ENCODE measurements at regions not wholly inside any gene's neighbourhood (a gene's known extent, or its start where the extent isn't known, plus 50 kb on each side); places are given as distances from the start of the nearest gene placed in this dataset.

DNA sequence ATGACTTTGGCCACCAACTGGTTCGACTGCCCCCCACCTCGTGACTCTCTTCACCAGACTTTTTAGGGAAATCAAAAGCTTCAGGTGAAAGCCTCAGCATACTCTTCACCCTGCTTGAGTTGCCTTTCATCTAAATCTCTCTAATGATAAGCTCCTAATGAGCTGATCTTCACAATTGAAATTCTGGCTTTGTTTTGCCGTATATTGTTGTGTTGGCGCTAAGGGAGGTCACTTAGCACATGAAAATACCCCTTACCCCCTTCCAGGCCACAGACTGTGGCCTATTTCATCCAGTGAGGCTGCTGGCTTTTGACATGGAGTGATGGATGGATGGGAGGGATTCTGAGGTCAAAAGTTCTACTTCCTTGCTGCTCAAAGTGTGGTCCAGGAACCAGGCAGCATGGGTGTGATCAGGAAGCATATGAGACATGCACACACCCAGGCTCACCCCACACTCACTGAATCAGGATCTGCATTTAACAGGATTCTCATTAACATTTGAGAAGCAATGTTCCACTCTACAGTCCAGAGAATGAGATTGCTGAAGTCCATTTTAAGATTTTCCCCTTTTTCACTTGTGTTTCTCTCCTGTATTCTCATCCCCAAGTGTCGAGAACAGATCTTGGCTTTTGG, 131.4 kb downstream of the DACT1 start:
- TF ChIP-seq TEAD1 (CRISPR knock-in tag; IDR thresholded peaks at IDR 0.05) (peak; percentile 87; the same call in 1 of the 2 replicates), RELA (CRISPR knock-in tag; IDR thresholded peaks at IDR 0.05; ENCODE audit: borderline replicate concordance) (no peak), FOXK1 (CRISPR knock-in tag; IDR thresholded peaks at IDR 0.05) (peak; percentile 31; the same call in 1 of the 2 replicates), ZNF423 (CRISPR knock-in tag; IDR thresholded peaks at IDR 0.05) (peak; percentile 42; the same call in 1 of the 2 replicates), ZBTB21 (CRISPR knock-in tag; IDR thresholded peaks at IDR 0.05; ENCODE audit: borderline replicate concordance) (no peak), SP1 (CRISPR knock-in tag; conservative IDR thresholded peaks at IDR 0.05) (peak; percentile 44), SMAD3 (CRISPR knock-in tag; IDR thresholded peaks at IDR 0.05; ENCODE audit: borderline replicate concordance) (no peak), CREB1 (CRISPR knock-in tag; IDR thresholded peaks at IDR 0.05) (no peak), NFATC4 (CRISPR knock-in tag; IDR thresholded peaks at IDR 0.05) (no peak), CREM (CRISPR knock-in tag; IDR thresholded peaks at IDR 0.05) (peak; percentile 73)
- TF ChIP-seq, protein P1, sequence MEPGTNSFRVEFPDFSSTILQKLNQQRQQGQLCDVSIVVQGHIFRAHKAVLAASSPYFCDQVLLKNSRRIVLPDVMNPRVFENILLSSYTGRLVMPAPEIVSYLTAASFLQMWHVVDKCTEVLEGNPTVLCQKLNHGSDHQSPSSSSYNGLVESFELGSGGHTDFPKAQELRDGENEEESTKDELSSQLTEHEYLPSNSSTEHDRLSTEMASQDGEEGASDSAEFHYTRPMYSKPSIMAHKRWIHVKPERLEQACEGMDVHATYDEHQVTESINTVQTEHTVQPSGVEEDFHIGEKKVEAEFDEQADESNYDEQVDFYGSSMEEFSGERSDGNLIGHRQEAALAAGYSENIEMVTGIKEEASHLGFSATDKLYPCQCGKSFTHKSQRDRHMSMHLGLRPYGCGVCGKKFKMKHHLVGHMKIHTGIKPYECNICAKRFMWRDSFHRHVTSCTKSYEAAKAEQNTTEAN (CRISPR knock-in tag; IDR thresholded peaks at IDR 0.05), result no peak
- TF ChIP-seq, protein P2, sequence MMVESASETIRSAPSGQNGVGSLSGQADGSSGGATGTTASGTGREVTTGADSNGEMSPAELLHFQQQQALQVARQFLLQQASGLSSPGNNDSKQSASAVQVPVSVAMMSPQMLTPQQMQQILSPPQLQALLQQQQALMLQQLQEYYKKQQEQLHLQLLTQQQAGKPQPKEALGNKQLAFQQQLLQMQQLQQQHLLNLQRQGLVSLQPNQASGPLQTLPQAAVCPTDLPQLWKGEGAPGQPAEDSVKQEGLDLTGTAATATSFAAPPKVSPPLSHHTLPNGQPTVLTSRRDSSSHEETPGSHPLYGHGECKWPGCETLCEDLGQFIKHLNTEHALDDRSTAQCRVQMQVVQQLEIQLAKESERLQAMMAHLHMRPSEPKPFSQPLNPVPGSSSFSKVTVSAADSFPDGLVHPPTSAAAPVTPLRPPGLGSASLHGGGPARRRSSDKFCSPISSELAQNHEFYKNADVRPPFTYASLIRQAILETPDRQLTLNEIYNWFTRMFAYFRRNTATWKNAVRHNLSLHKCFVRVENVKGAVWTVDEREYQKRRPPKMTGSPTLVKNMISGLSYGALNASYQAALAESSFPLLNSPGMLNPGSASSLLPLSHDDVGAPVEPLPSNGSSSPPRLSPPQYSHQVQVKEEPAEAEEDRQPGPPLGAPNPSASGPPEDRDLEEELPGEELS (CRISPR knock-in tag; IDR thresholded peaks at IDR 0.05), result peak; percentile 81; the same call in 1 of the 2 replicates
- TF ChIP-seq, protein P3, sequence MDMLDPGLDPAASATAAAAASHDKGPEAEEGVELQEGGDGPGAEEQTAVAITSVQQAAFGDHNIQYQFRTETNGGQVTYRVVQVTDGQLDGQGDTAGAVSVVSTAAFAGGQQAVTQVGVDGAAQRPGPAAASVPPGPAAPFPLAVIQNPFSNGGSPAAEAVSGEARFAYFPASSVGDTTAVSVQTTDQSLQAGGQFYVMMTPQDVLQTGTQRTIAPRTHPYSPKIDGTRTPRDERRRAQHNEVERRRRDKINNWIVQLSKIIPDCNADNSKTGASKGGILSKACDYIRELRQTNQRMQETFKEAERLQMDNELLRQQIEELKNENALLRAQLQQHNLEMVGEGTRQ (CRISPR knock-in tag; IDR thresholded peaks at IDR 0.05), result peak; percentile 58; the same call in 1 of the 2 replicates
- TF ChIP-seq, protein P4, sequence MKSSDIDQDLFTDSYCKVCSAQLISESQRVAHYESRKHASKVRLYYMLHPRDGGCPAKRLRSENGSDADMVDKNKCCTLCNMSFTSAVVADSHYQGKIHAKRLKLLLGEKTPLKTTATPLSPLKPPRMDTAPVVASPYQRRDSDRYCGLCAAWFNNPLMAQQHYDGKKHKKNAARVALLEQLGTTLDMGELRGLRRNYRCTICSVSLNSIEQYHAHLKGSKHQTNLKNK (CRISPR knock-in tag; IDR thresholded peaks at IDR 0.05), result 0 out of 2 replicates have a peak, but pooled peaks have one; percentile 19
- TF ChIP-seq, protein P5, sequence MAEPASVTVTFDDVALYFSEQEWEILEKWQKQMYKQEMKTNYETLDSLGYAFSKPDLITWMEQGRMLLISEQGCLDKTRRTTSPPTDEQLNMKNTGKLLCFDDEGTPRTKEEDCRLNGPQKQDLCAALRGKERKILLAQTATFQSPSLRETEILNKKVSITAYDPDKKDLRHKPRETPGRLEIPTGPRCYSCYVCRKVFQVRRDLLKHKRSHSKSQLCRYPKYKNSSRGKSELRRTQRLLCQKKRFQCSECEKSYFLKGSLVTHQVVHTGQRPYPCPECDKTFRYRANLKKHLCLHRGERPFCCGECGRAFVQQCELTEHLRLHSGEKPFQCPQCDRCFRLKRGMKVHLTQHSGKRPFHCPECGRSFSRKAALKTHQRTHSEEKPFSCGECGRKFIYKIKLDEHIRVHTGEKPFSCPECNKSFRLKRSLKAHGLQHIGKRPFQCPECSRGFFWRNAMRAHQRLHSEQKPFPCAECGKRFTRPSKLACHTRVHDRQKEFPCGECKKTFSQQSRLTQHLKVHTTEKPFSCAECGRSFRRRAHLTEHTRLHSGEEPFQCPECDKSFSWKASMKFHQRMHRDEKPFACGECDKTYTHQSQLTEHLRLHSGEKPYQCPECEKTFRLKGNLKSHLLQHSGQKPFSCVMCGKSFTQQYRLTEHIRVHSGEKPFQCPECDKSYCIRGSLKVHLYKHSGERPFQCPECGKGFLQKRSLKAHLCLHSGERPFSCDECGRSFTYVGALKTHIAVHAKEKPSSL (CRISPR knock-in tag; conservative IDR thresholded peaks at IDR 0.05), result no peak
- TF ChIP-seq, protein P6, sequence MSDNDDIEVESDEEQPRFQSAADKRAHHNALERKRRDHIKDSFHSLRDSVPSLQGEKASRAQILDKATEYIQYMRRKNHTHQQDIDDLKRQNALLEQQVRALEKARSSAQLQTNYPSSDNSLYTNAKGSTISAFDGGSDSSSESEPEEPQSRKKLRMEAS (CRISPR knock-in tag; IDR thresholded peaks at IDR 0.05), result 0 out of 2 replicates have a peak, but pooled peaks have one; percentile 34
- Mint-ChIP-seq H3K4me1 (peaks cover 47% of the 10 kb centered on the region), H3K27ac (no peak overlapping the region), H3K9me3 (no peaks in the 10 kb centered on the region), H3K4me3 (no peak overlapping the region), H3K36me3 (no peaks in the 10 kb centered on the region), H3K27me3 (ENCODE audit: low read depth) (peaks cover 76% of the 10 kb centered on the region)
- ATAC-seq (peak; percentile 89), DNase-seq (ENCODE audit: low spot score) (no peak)
- POLR2A ChIA-PET, result interaction anchor here (1.2 kb wide), 1 partner anchor 13 kb away, joined by 3 read pairs; no protein-coding TSS in a partner anchor
- CTCF ChIA-PET, result interaction anchor here (1.1 kb wide), 1 partner anchor 268 kb away, joined by 3 read pairs; no protein-coding TSS in a partner anchor

DNA sequence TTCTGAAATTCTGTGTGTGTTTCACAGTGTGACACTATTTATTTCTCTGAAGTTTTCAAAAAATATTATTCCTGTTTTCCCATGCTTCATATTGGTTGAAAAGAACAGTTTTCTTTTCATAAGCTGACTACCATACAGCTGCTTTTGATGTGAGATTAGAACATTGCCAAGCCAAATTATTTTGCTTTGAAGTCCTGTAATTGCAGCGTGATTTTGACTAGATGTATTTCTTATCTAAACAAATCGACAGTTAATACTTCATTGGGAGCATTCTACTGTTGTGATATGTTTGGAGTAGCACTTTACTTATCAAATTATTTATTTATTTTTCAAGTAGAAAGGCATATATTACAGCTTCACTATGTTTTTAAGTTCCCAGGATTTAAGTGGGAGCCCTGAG, 132.0 kb downstream of the DACT1 start:
- H3K27me3 Mint-ChIP-seq (ENCODE audit: low read depth), result peaks cover 77% of the 10 kb centered on the region
- peaks cover 47% of the 10 kb centered on the region for H3K4me1 Mint-ChIP-seq
- TF ChIP-seq FOXK1 (CRISPR knock-in tag; IDR thresholded peaks at IDR 0.05) (no peak), ZNF416 (CRISPR knock-in tag; IDR thresholded peaks at IDR 0.05) (no peak)
- TF ChIP-seq, protein P7, sequence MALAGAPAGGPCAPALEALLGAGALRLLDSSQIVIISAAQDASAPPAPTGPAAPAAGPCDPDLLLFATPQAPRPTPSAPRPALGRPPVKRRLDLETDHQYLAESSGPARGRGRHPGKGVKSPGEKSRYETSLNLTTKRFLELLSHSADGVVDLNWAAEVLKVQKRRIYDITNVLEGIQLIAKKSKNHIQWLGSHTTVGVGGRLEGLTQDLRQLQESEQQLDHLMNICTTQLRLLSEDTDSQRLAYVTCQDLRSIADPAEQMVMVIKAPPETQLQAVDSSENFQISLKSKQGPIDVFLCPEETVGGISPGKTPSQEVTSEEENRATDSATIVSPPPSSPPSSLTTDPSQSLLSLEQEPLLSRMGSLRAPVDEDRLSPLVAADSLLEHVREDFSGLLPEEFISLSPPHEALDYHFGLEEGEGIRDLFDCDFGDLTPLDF (CRISPR knock-in tag; IDR thresholded peaks at IDR 0.05), result no peak
- TF ChIP-seq, protein P8, sequence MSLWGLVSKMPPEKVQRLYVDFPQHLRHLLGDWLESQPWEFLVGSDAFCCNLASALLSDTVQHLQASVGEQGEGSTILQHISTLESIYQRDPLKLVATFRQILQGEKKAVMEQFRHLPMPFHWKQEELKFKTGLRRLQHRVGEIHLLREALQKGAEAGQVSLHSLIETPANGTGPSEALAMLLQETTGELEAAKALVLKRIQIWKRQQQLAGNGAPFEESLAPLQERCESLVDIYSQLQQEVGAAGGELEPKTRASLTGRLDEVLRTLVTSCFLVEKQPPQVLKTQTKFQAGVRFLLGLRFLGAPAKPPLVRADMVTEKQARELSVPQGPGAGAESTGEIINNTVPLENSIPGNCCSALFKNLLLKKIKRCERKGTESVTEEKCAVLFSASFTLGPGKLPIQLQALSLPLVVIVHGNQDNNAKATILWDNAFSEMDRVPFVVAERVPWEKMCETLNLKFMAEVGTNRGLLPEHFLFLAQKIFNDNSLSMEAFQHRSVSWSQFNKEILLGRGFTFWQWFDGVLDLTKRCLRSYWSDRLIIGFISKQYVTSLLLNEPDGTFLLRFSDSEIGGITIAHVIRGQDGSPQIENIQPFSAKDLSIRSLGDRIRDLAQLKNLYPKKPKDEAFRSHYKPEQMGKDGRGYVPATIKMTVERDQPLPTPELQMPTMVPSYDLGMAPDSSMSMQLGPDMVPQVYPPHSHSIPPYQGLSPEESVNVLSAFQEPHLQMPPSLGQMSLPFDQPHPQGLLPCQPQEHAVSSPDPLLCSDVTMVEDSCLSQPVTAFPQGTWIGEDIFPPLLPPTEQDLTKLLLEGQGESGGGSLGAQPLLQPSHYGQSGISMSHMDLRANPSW (CRISPR knock-in tag; conservative IDR thresholded peaks at IDR 0.05; ENCODE audit: low read depth), result no peak
- TF ChIP-seq, protein P9, sequence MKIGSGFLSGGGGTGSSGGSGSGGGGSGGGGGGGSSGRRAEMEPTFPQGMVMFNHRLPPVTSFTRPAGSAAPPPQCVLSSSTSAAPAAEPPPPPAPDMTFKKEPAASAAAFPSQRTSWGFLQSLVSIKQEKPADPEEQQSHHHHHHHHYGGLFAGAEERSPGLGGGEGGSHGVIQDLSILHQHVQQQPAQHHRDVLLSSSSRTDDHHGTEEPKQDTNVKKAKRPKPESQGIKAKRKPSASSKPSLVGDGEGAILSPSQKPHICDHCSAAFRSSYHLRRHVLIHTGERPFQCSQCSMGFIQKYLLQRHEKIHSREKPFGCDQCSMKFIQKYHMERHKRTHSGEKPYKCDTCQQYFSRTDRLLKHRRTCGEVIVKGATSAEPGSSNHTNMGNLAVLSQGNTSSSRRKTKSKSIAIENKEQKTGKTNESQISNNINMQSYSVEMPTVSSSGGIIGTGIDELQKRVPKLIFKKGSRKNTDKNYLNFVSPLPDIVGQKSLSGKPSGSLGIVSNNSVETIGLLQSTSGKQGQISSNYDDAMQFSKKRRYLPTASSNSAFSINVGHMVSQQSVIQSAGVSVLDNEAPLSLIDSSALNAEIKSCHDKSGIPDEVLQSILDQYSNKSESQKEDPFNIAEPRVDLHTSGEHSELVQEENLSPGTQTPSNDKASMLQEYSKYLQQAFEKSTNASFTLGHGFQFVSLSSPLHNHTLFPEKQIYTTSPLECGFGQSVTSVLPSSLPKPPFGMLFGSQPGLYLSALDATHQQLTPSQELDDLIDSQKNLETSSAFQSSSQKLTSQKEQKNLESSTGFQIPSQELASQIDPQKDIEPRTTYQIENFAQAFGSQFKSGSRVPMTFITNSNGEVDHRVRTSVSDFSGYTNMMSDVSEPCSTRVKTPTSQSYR (CRISPR knock-in tag; IDR thresholded peaks at IDR 0.05), result no peak

More for the DNA sequence above, 132.0 kb downstream of the DACT1 start:
- DNase-seq (ENCODE audit: low spot score) (no peak), ATAC-seq (no peak)
- H3K4me3 Mint-ChIP-seq, result no peak overlapping the region
- no peaks in the 10 kb centered on the region for H3K36me3 Mint-ChIP-seq
- ChIA-PET CTCF (no interaction called here), POLR2A (no interaction called here)
- no peak overlapping the region for H3K27ac Mint-ChIP-seq
- peaks cover 5% of the 10 kb centered on the region for H3K9me3 Mint-ChIP-seq
